GM19238 (cell line): ENCODE measurements at regions not wholly inside any gene's neighbourhood (a gene's known extent, or its start where the extent isn't known, plus 50 kb on each side); places are given as distances from the start of the nearest gene placed in this dataset.

ENCODE experiments used
- DNase-seq: peaks from one replicate; pipeline ENCODE4 v3.0.0; 2011; ENCODE audit warnings: low spot score; ENCODE audit not compliant: insufficient read length

DNA sequence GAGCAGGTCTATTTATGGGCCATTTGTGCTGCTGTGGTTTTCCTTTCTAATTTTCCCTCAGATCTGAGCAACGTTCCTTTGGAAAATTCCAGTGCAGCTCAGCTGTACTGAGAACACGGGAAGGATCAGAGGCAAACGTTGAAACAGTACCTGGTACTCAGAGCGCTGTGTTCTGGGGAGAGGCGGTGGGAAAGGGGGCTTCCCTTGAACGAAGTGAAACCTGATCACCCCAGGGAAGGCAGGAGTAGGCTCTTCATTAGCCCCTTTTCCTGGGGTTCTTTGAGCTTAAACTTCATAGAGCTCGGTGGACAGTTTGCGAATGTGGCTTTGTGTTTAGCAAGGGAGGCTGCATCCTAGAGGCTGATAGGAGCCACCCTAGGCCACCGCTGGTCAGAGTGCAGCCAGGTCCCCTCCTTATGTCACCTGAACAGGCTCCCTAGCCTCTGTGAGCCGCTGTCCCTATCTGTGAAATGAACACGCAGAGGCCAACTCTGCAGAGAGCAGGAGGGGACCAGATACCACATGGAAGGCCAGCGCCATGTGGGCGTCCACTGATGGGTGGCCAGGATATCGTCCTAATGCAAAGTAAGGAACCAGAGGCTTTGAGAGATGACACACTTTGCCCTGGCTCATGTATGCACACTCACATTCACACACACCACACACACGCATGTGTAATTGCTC lies 1464.8 kb downstream of the BRD1 start:
- DNase-seq = no peak

DNA sequence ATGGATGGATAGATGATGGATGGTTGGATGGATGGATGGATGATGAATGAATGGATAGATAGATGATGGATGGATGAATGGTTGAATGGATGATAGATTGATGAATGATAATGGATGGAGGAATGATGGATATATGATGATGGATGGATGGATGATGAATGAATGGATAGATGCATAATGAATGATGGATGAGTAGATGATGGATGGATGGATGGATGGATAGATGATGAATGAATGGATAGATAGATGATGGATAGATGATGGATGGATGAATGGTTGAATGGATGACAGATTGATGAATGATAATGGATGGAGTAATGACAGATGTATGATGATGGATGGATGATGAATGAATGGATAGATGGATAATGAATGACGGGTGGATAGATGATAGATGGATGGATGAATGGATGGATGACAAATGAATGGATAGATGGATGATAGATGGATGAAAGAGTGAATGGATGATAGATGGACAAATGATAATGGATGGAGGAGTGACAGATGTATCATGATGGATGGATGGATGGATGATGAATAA lies 1466.5 kb downstream of the BRD1 start:
- DNase-seq = no peak

DNA sequence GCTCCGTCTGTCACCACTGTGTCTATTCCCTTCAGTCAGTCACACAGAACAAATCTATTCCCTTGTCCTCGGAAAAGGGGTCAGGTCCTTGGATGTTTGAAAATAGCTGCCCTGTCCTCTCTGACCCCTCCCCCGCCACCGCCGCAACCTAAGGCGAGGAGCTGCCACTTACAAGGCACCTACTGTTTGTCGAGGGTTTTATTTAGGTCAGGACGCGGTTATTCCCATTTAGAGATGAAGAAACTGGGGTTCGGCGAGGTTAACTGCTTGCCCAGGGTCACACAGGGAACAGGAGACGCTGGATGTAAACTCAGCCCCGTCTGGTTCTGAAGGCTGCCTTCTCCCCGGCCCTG lies 1468.1 kb downstream of the BRD1 start:
- DNase-seq = no peak

DNA sequence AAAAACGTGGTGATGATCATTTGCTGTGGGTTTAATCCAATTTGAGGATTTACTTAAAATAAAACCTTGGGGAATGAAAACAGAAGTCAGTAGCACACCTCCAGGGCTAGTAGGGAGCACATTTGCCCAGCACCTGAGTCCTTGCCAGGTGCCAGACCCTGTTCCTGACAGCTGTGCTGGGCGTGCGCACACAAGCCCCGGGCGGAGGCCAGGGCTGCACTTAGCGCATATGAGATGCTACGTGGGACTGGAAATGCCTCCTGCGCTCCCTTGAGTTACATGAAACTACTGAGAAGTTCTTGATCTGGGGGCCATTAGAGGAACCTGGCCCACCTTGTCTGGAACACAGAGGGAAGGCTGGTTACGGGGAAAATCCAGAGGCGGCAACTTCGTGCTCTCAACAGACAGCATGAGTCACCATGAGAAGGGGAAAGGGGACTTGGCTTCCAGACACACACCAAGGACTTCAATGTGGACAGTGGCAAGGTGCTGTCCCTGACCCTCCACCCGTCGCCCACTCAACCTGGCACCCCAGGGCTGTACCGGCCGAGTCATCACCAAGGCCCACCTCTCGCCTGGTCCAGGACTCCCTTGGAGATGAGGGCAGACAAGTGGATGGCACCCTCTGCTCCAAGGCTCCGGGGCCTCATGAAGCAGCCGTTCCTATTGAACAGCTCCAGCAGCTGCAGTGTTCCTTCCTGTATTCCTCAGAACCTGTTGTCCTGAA lies 1468.6 kb downstream of the BRD1 start:
- DNase-seq = no peak

GRCh38 chr22:48357961-48358360 lies 1469.7 kb downstream of the BRD1 start:
- DNase-seq = no peak

- no peak for DNase-seq
Measured at GRCh38 chr22:48357196-48357595, 1470.5 kb downstream of the BRD1 start.

DNA sequence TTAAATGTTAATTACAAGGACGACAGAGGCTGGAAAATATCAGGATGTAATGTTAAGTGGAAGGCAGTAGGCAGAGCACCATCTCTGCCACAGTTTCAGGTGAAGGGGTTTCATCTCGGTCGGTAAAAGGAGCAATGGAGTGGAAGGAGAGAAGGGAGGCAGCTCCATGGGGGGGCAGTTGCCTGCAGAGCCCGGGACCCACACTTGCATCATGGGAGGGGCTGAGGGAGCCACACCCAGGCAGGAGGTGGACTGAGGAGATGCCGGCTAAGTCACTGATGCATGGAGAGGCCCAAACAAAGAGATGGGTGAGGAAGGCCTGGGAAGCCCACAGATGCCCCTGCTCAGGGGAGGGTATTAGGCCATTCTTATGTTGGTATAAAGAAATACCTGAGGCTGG lies 1470.9 kb downstream of the BRD1 start:
- DNase-seq = no peak

- no peak for DNase-seq
Measured at GRCh38 chr22:48354096-48354495, 1473.6 kb downstream of the BRD1 start.

DNA sequence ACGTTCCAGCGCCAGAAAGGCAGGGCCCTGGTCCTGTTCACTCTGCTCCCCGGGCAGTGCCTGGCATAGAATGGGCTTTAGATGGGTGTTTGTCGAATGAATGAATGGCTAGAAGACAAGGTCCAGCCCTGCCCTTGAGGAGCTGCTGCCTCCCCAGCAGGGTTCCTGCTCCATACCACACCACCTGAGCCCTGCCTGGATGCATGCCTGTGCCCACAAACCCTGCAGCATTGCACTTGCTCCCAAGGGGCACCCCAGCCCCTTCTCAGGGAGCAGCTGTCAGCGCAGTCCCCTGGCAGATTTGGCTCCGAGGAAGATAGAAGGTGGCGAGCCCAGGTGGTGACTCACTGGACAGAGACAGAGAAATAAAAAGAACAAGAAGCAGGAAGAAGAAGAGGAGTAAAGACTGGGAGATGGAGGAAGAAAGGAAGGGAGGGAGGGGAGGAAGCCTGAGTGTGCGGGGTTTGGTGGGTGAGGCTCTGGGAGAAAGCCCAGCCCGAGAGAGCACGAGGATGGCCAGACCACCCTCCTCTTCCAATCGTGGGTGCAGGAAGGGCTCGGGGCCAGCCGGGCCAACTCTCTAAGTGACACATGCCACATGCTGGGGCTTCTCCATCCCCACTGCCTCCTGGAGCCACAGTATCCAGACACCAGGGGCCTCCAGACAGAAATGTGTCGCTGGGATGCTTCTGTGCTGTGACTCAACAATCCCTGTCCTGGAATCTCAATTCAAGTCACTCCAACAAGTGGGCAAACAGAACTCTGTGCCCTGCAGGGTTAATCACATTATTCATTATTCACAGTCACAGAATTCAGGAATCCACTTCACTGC lies 1474.3 kb downstream of the BRD1 start:
- no peak for DNase-seq

DNA sequence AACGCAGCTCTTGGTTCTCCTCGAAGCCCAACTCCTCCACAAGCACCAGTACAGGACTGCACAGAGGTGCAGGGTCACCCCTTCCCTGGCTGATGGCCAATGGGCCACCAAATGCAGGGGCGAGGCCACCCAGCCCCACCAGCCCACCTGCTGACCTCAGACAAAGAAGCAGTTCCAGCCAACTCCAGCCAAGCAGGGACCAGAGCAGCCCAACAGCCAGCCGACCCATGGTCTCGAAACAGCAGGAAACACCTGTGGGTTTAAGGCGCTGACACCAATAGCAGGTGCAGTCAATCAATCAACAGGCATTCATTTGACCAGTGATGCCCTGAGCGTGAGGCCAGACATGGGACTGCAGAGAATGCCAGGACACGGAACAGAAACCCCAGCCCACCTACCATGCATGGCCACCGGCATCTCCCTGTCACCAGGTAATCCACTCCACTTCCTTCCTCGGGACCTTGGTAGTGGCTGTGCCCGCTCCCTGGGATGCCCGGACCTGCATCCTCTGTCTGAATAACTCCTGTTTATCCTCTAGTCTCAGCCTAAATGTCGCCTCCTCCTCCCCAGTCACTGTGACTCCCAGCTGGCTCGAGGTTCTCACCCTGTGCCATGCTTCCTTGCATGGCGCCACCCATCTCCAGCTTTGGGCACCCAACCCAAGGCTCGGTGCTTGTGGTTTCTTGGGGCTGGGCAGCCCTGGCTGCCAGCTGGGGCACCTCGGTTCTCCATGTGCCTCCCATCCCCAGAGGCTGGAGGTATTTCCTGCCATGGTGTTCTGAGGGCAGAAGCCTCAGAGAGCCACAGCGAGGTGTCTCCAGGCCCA lies 1475.4 kb downstream of the BRD1 start:
- no peak for DNase-seq

DNA sequence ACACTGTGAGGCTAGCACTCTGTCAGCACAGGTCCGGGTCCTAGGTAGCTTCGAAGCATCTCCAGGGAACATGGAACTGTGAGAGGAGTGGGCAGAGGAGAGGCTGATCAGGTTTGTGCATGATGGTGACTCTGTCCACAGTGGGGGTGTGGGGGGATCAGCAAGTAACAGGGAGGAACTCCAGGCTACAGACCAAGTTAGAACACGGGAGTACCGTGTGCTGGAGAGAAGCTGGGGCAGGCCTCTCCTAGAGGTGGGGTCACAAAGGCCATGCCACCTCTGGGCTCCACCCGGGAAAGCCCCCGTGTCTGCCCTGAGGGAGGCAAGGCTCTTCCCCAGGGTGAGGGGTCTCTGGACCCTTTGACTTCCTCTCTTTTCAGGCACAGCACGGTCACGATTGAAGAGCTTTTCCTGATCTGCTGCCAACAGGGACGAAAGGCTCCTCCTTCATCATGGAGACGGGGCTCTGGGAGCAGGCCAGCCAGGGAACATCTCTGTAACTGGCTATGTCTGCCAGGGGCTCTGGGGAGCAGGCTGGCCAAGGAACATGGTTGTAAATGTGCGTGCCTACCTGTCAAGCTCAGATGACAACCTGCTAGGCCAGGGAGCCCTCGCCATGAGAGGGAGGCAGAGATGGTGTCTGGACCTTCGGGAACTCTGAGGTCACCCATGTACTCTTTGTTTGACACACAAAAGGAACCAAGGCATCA lies 1476.1 kb downstream of the BRD1 start:
- no peak for DNase-seq

GRCh38 chr22:48350456-48350855 lies 1477.2 kb downstream of the BRD1 start:
- DNase-seq = no peak

- DNase-seq = no peak
Measured at GRCh38 chr22:48348855-48349254, 1478.8 kb downstream of the BRD1 start.

DNA sequence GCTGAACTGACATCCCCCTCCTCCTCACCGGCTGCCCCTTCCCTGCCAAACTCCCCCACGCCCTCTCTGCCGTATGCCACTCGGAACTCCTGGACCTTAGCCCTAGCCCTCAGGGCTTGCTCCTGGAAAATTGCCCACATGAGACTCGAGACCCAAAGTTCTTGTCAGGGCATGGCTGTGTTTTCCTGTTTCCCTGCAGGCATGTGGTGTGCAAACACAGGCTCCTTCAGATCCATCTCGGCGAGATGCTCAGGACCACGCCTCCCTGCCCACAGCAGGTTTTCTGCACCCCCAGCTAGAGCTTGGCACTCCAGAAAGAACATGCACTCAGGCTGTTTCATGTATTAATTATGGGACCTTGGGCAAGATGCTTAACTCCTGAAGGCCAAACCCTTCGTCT lies 1480.4 kb downstream of the BRD1 start:
- no peak for DNase-seq

GRCh38 chr22:48346911-48347310 lies 1480.8 kb downstream of the BRD1 start:
- no peak for DNase-seq

DNA sequence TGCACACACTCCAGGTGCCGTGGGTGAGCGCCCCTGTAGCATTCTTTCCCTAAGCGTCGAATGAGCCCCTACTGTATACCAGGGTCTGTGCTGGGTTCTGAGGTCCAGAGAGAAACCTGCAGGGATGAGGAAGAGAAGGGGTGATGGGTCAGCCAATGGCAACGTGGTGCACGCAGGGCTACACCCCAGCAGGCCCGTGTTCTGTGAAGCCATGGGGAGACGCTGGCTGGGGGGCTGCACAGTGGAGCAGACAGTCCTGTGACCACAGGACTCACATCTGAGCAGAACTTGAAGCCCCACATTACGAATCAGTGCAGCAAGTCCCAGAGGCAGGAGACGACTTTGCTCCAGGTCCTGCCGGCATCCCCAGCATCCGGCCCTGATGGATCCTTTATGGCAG lies 1481.4 kb downstream of the BRD1 start:
- no peak for DNase-seq

DNA sequence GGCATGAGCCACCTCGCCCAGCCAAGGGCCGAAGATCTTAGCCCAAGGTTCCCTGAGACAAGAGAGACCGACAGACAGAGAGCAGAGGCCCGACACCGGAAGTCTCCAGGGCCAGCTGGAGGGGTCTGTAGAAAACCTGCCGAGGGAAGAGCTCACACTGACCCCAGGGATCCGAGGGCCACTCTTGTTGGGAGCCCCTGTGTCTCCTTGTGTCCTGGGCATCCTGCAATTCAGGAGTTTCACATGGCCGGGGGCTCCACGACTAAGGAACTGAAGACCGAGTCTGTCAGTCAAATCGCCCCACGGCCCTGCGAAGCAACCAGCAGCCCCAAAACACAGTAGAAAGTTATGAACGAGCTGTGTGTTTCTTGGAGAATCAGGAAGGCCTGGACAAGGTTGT lies 1482.0 kb downstream of the BRD1 start:
- DNase-seq = no peak

- DNase-seq = no peak
Measured at GRCh38 chr22:48343461-48343860, 1484.2 kb downstream of the BRD1 start.

- DNase-seq = no peak
Measured at GRCh38 chr22:48342732-48343131, 1484.9 kb downstream of the BRD1 start.

GRCh38 chr22:48342016-48342415 lies 1485.7 kb downstream of the BRD1 start:
- no peak for DNase-seq
